T-cell (primary cell): ENCODE measurements at regions not wholly inside any gene's neighbourhood (a gene's known extent, or its start where the extent isn't known, plus 50 kb on each side); places are given as distances from the start of the nearest gene placed in this dataset.

Experiments
- ATAC-seq, 4 experiments: fragments of 200-7000 bp in 3 of 4; fragments of 150-1000 bp in 1 of 4; cut with Tn5 transposase; replicated peaks in 1 of 4; 1 replicate in 3 of 4; 2 replicates in 1 of 4; pipeline ENCODE4 v1.10.0; 2021; ENCODE audit warnings: moderate library complexity in 3 of 4, mild to moderate bottlenecking in 2 of 4, moderate number of reproducible peaks in 1 of 4
- CTCF ChIA-PET, 2 donors: fragments of 300-600 bp; sonication (Branson Sonifier 250); formaldehyde crosslinking; loops; one replicate each; lab custom pipeline; 2022; ENCODE audit warnings: antibody characterized with exemption in 2 of 2; lab: Charles Lee
- POLR2A ChIA-PET, 2 donors: fragments of 300-600 bp; sonication (Branson Sonifier 250); formaldehyde crosslinking; loops; one replicate each; lab custom pipeline; 2022; ENCODE audit warnings: antibody characterized with exemption in 2 of 2; lab: Charles Lee
- DNase-seq, 35 experiments: peaks; one replicate each; pipeline versions ENCODE4 v3.0.0 to v3.0.0-alpha.2; 2013 to 2023
- H3K27ac ChIP-seq: one replicate; pipeline ENCODE4 v1.5.1; 2013; ENCODE audit warnings: low read length
- H3K27me3 ChIP-seq, 2 experiments: replicated peaks in 1 of 2; 1 replicate in 1 of 2; 2 replicates in 1 of 2; pipeline versions ENCODE4 v1.6.1 to v1.7.0; 2013; ENCODE audit warnings: low read length in 1 of 2, mixed read lengths in 1 of 2; ENCODE audit not compliant: control insufficient read depth in 2 of 2, insufficient read depth in 2 of 2; ENCODE audit errors: extremely low read depth in 1 of 2
- H3K36me3 ChIP-seq, 2 donors: 1 replicate in 1 of 2; 2 replicates in 1 of 2; pipeline versions ENCODE4 v1.6.1 to v1.7.0; 2013; ENCODE audit warnings: low read length in 1 of 2; ENCODE audit not compliant: control insufficient read depth in 2 of 2, insufficient read depth in 1 of 2; ENCODE audit errors: extremely low read depth in 1 of 2
- H3K4me1 ChIP-seq, 2 experiments: 1 replicate in 1 of 2; 2 replicates in 1 of 2; pipeline versions ENCODE4 v1.6.1 to v1.7.0; 2013; ENCODE audit warnings: low read length in 2 of 2, mixed read lengths in 1 of 2; ENCODE audit not compliant: insufficient read depth in 2 of 2, control insufficient read depth in 1 of 2; ENCODE audit errors: extremely low read depth in 1 of 2
- H3K4me3 ChIP-seq, 2 donors: 1 replicate in 1 of 2; 2 replicates in 1 of 2; pipeline versions ENCODE4 v1.5.1 to v1.7.0; 2013; ENCODE audit warnings: mild to moderate bottlenecking in 2 of 2, low read length in 1 of 2, moderate library complexity in 1 of 2; ENCODE audit not compliant: control insufficient read depth in 1 of 2; ENCODE audit errors: extremely low read depth in 1 of 2
- H3K9me3 ChIP-seq: 2 replicates; pipeline ENCODE4 v1.7.0; 2013
- H3K27ac Mint-ChIP-seq, 2 donors: one replicate each; pipeline ENCODE4 v1.8.0; 2020 to 2021; ENCODE audit warnings: mild to moderate bottlenecking in 2 of 2, mixed read lengths in 2 of 2
- H3K27me3 Mint-ChIP-seq, 2 donors: one replicate each; pipeline ENCODE4 v1.8.0; 2021 to 2022; ENCODE audit warnings: mixed read lengths in 2 of 2
- H3K36me3 Mint-ChIP-seq: one replicate; pipeline ENCODE4 v1.8.0; 2021; ENCODE audit warnings: mixed read lengths
- H3K4me1 Mint-ChIP-seq, 3 donors: one replicate each; pipeline ENCODE4 v1.8.0; 2020 to 2022; ENCODE audit warnings: mixed read lengths in 3 of 3, mild to moderate bottlenecking in 1 of 3
- H3K4me3 Mint-ChIP-seq, 3 donors: one replicate each; pipeline ENCODE4 v1.8.0; 2020 to 2022; ENCODE audit warnings: mild to moderate bottlenecking in 3 of 3, mixed read lengths in 3 of 3, moderate library complexity in 3 of 3
- H3K9me3 Mint-ChIP-seq, 3 donors: one replicate each; pipeline ENCODE4 v1.8.0; 2020 to 2022; ENCODE audit warnings: mixed read lengths in 3 of 3
- WGBS: methylation state at CpG from one replicate; pipeline ENCODE4 v1.1.5; 2013; ENCODE audit warnings: missing lambda C conversion rate; ENCODE audit not compliant: insufficient coverage; 5-methylcytosine and 5-hydroxymethylcytosine counted together

DNA sequence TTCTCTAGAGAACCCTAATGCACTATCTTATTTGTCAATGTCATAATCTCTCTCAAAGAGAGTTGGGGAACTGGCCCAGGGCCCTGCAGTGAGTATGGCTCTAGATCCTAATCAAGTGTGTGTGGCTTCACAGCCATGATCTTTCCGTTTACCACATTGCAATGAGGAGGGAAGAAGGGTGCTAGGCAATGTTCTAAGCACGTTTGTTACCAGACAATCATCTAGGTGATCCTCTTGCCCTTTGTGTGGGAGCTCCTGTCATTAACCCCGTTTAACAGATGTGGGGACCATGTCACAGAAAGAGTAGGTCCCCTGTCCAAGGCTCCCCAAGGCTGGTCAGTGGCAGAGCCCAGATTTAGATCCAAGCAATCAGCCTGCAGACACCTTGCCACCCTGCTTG is 128.2 kb upstream of the IRX4 start:
- ATAC-seq (no peak), DNase-seq (no peak)
- Mint-ChIP-seq H3K27me3 (peaks cover 8 to 12% of the 10 kb centered on the region in 2 donors), H3K9me3 (no peaks in the 10 kb centered on the region), H3K4me1 (no peaks in the 10 kb centered on the region), H3K36me3 (no peaks in the 10 kb centered on the region), H3K4me3 (no peak overlapping the region), H3K27ac (no peak overlapping the region)
- POLR2A ChIA-PET: no interaction called here
- H3K27ac ChIP-seq: no peak overlapping the region
- WGBS: 20% methylated on average over 1 of the region's 3 CpGs
- no peaks in the 10 kb centered on the region for H3K4me1 ChIP-seq
- no peaks in the 10 kb centered on the region for H3K9me3 ChIP-seq
- H3K36me3 ChIP-seq: no peaks in the 10 kb centered on the region
- CTCF ChIA-PET: no interaction called here
- peaks cover 0 to 25% of the 10 kb centered on the region in 2 experiments for H3K27me3 ChIP-seq
- no peak overlapping the region for H3K4me3 ChIP-seq

DNA sequence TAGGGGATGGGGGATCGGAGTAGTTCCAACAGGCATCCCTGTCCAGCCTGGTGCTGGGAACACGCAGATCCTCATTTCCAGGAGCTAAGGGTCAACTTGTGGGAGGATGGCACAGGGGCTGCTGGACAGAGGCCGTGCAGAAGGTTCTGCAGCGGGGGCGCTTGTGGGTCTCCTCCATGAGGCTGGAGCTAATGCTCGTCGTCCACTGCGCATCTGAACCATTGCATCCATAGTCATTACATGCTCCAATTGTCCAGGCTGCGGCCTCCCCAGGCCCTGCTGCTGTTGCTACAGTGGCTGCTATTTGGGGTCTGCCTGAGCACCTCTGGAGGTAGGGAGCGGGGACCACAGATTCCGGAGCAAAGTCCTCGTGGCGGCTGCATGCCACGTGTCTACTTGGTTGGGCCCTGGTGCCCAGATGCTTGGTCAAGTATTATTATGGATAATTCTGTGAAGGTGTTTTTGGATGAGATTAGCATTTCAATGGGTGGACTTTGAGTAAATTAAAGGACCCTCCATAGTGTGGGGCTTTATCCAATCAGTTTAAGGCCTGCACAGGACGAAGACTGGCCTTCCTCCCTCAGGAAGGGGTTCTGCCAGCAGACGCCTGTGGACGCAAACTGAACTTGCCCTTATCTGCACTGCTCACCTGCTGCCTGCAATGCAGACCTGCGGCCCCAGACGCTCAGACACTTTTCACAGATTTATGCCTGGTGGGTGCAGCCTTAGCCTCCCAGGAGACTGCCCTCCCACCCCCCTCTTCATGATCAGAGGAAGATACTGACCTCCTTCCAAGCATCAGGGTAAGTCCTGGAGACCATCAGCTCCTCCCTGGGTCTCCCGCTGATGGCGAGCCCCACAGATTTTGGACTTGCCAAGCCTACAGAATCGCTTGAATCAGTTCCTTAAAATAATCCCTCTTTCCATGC is 127.5 kb upstream of the IRX4 start:
- H3K27ac ChIP-seq: no peak overlapping the region
- H3K9me3 ChIP-seq: no peaks in the 10 kb centered on the region
- H3K4me1 ChIP-seq: no peaks in the 10 kb centered on the region
- no peak overlapping the region for H3K4me3 Mint-ChIP-seq
- POLR2A ChIA-PET: no interaction called here
- H3K27ac Mint-ChIP-seq: no peak overlapping the region
- H3K9me3 Mint-ChIP-seq: no peaks in the 10 kb centered on the region
- no peak for ATAC-seq
- no peaks in the 10 kb centered on the region for H3K36me3 Mint-ChIP-seq
- CTCF ChIA-PET: no interaction called here
- no peaks in the 10 kb centered on the region for H3K36me3 ChIP-seq
- H3K4me3 ChIP-seq: no peak overlapping the region
- WGBS: 70% methylated on average over 15 of the region's 22 CpGs
- H3K27me3 Mint-ChIP-seq: peaks cover 8 to 11% of the 10 kb centered on the region in 2 donors
- H3K27me3 ChIP-seq: peaks cover 0 to 27% of the 10 kb centered on the region in 2 experiments
- DNase-seq: no peak
- H3K4me1 Mint-ChIP-seq: no peaks in the 10 kb centered on the region

DNA sequence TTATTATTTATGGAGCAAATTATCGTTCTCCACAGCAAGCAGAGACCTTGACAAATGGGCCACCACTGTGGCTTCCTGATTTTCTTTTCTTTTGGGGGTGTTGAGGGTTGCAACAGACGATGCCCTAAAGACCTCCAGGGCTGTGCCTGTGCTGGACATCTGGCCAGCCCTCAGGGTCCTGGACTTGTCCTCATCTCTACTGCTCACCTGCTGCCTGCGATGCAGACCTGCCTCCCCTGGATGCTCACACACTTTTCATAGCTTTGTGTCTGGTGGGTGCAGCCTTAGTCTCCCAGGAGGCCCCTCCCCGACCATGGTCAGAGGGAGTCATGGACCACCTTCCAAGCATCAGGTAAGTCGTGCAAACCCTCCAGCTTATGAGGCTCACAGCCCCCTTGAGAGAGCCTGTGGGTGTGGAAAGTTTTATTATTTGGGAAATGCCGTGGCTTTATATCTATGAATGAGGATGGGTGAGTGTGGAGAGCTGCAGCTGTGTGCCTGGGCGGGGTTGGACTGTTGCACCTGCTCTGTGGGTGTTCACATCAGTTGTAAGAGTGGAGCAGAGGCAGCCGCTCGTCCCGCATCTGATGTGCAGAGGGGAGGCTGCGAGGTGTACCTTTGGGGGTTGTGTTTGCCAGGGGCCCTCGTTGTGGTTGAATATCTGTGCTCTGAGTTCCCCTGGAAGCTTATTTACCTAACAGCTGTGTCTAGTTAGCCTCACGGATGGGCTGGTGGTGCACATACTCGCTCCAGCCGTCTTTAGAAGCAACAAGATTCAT is 126.3 kb upstream of the IRX4 start:
- ATAC-seq (no peak), DNase-seq (no peak)
- Mint-ChIP-seq H3K36me3 (no peaks in the 10 kb centered on the region), H3K4me3 (no peak overlapping the region), H3K27me3 (peaks cover 9 to 11% of the 10 kb centered on the region in 2 donors), H3K4me1 (no peaks in the 10 kb centered on the region), H3K9me3 (no peaks in the 10 kb centered on the region), H3K27ac (no peak overlapping the region)
- Histone ChIP-seq H3K27me3 (peaks cover 0 to 37% of the 10 kb centered on the region in 2 experiments), H3K4me1 (no peaks in the 10 kb centered on the region), H3K36me3 (no peaks in the 10 kb centered on the region), H3K27ac (no peak overlapping the region), H3K9me3 (no peaks in the 10 kb centered on the region), H3K4me3 (no peak overlapping the region)
- CTCF ChIA-PET: no interaction called here
- POLR2A ChIA-PET: no interaction called here
- WGBS: 50% methylated on average over 7 of the region's 15 CpGs

GRCh38 chr5:2007878-2008501 is 125.3 kb upstream of the IRX4 start:
- peaks cover 0 to 42% of the 10 kb centered on the region in 2 experiments for H3K27me3 ChIP-seq
- Mint-ChIP-seq H3K27me3 (peaks cover 14 to 20% of the 10 kb centered on the region in 2 donors), H3K27ac (no peak overlapping the region), H3K4me3 (no peak overlapping the region), H3K36me3 (no peaks in the 10 kb centered on the region), H3K9me3 (no peaks in the 10 kb centered on the region), H3K4me1 (no peaks in the 10 kb centered on the region)
- no peak overlapping the region for H3K27ac ChIP-seq
- H3K36me3 ChIP-seq: no peaks in the 10 kb centered on the region
- H3K9me3 ChIP-seq: no peaks in the 10 kb centered on the region
- H3K4me3 ChIP-seq: no peak overlapping the region
- WGBS: 55% methylated on average over 23 of the region's 35 CpGs
- no peaks in the 10 kb centered on the region for H3K4me1 ChIP-seq
- no peak for ATAC-seq
- ChIA-PET POLR2A (no interaction called here), CTCF (no interaction called here)
- DNase-seq: no peak

DNA sequence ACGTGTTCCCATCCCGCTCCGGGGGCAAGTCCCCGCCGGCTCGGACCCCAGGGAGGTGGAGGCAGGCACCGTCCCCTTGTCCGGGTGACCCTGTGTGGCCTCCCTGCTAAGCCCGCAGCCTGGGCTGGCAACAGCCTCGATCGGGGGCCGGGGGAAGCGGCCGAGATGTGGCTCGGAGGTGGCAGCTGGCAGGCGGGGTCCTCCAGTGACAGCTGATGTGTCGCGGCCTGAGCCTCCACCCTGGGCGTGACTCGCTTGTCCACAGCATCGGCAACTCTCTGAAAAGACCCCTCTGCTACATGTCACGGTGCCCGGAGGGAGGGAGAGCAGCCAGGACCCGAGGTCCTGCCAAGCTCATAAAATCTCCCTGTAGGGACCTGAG is 124.8 kb upstream of the IRX4 start:
- Mint-ChIP-seq H3K27me3 (peaks cover 14 to 24% of the 10 kb centered on the region in 2 donors), H3K4me3 (no peak overlapping the region), H3K4me1 (no peaks in the 10 kb centered on the region), H3K9me3 (no peaks in the 10 kb centered on the region), H3K27ac (no peak overlapping the region), H3K36me3 (no peaks in the 10 kb centered on the region)
- POLR2A ChIA-PET: no interaction called here
- no peak overlapping the region for H3K4me3 ChIP-seq
- ATAC-seq (no peak), DNase-seq (no peak)
- no peak overlapping the region for H3K27ac ChIP-seq
- H3K27me3 ChIP-seq: peaks cover 0 to 42% of the 10 kb centered on the region in 2 experiments
- CTCF ChIA-PET: no interaction called here
- H3K4me1 ChIP-seq: no peaks in the 10 kb centered on the region
- H3K36me3 ChIP-seq: no peaks in the 10 kb centered on the region
- 79% methylated on average over 24 of the region's 24 CpGs for WGBS
- no peaks in the 10 kb centered on the region for H3K9me3 ChIP-seq

DNA sequence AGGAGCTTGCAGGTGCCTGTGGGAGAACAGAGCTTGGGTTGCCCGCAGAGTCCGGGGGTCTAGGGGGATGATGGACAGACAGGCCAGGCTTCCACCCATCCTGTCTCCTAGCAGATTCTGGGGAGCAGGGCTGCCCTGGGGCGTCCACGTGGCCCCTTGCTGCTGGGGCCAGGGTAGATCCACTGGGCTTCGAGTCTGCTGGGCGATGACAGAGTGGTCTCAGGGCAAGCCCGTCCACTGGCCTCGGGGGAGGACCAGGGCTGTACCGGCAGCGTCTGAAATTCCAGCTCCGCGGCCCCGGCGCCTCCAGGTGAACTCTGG is 124.2 kb upstream of the IRX4 start:
- no peaks in the 10 kb centered on the region for H3K9me3 Mint-ChIP-seq
- no peak overlapping the region for H3K4me3 Mint-ChIP-seq
- no peak overlapping the region for H3K27ac ChIP-seq
- DNase-seq (no peak), ATAC-seq (no peak)
- ChIA-PET CTCF (no interaction called here), POLR2A (no interaction called here)
- no peaks in the 10 kb centered on the region for H3K36me3 Mint-ChIP-seq
- no peaks in the 10 kb centered on the region for H3K4me1 Mint-ChIP-seq
- H3K4me1 ChIP-seq: no peaks in the 10 kb centered on the region
- peaks cover 14 to 23% of the 10 kb centered on the region in 2 donors for H3K27me3 Mint-ChIP-seq
- H3K9me3 ChIP-seq: no peaks in the 10 kb centered on the region
- H3K4me3 ChIP-seq: no peak overlapping the region
- no peak overlapping the region for H3K27ac Mint-ChIP-seq
- H3K36me3 ChIP-seq: no peaks in the 10 kb centered on the region
- H3K27me3 ChIP-seq: peaks cover 0 to 48% of the 10 kb centered on the region in 2 experiments
- WGBS: 85% methylated on average over 14 of the region's 14 CpGs
